ENCODE measurements at regions not wholly inside any gene's neighbourhood (a gene's known extent, or its start where the extent isn't known, plus 50 kb on each side); places are given as distances from the start of the nearest gene placed in this dataset.

DNA sequence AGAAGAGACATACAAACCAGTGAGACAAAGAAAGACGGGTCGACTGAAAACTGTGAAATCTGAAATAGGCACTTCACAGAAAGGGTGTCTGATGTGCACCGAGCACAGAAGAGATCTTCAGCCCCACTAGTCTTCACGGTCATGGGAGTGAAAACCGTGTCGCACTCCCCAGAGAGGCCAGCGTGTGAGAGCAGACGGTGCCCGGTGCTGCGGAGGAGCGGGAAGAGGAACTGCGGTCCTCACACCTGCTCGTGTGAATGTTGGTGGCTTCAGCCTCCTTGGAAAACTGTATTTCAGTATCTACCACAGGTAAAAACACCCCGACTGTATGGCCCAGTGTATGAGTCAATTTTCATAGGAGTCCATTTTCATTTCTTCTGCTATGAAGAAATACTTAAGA, 382.9 kb downstream of the BRD1 start:
- no peak overlapping the region for H3K27ac ChIP-seq (replicated peaks)
- TF ChIP-seq GABPA (IDR thresholded peaks at IDR 0.05; ENCODE audit: low read depth) (no peak), REST (IDR thresholded peaks at IDR 0.05; ENCODE audit: insufficient replicate concordance, low read depth) (no peak), CTCF (IDR thresholded peaks at IDR 0.05; ENCODE audit: insufficient read depth, low read length) (no peak), POLR2AphosphoS5 (IDR thresholded peaks at IDR 0.05; ENCODE audit: low read depth) (no peak), SPI1 (IDR thresholded peaks at IDR 0.05; ENCODE audit: borderline replicate concordance, low read depth) (no peak)
- DNase-seq (ENCODE audit: low read depth in 1 of 2, low spot score in 1 of 2), result no peak
- H3K27me3 ChIP-seq (ENCODE audit: insufficient read depth, poor library complexity, severe bottlenecking), result peaks cover 4% of the 10 kb centered on the region
- H3K4me3 ChIP-seq (replicated peaks; ENCODE audit: insufficient read depth, low read length), result no peak overlapping the region

DNA sequence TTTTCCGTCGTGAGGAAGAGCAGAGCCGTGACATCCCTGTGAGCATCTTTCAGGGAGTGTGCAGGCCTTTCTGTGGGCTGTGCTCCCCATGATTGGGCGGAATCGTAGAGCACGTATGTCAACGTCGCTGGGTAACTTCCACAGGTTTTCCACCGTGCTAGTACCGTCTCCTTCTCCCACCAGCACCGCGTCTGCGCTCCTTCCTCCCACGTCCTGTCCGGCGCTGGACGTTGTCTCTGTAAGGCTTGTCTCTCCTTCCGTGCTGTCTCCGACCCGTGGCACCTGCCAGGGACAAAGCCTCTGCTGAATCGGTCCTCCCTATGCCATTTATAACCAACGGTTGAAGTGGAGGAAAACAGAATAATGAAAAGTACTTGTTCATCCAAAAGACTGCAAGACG, 386.7 kb downstream of the BRD1 start:
- TF ChIP-seq CTCF (IDR thresholded peaks at IDR 0.05; ENCODE audit: insufficient read depth, low read length), result no peak
- TF ChIP-seq GABPA (IDR thresholded peaks at IDR 0.05; ENCODE audit: low read depth), result no peak
- no peak for TF ChIP-seq SPI1 (IDR thresholded peaks at IDR 0.05; ENCODE audit: borderline replicate concordance, low read depth)
- TF ChIP-seq REST (IDR thresholded peaks at IDR 0.05; ENCODE audit: insufficient replicate concordance, low read depth), result no peak
- TF ChIP-seq POLR2AphosphoS5 (IDR thresholded peaks at IDR 0.05; ENCODE audit: low read depth), result no peak
- Histone ChIP-seq H3K4me3 (replicated peaks; ENCODE audit: insufficient read depth, low read length) (no peak overlapping the region), H3K27me3 (ENCODE audit: insufficient read depth, poor library complexity, severe bottlenecking) (peaks cover 2% of the 10 kb centered on the region), H3K27ac (replicated peaks) (no peak overlapping the region)
- DNase-seq (ENCODE audit: low read depth in 1 of 2, low spot score in 1 of 2), result no peak

DNA sequence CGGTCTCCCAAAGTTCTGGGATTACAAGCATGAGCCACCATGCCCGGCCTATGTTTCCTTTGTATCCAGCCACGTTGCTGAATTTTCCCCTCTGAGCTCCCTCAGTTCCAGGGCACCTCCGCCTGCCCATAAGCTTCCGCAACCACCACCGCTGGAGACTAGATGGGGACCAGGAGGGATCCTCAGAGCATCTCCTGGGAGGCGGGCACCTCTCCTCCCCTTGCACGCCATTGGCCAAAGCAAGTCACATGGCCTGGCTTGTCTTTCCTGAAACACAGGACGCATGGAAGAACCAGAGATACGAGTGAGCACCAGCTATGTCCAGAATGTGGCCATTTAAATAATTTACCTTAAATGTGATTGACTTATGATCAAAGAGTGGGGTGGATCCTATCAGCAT, 388.3 kb downstream of the BRD1 start:
- TF ChIP-seq CTCF (IDR thresholded peaks at IDR 0.05; ENCODE audit: insufficient read depth, low read length) (no peak), SPI1 (IDR thresholded peaks at IDR 0.05; ENCODE audit: borderline replicate concordance, low read depth) (no peak)
- Histone ChIP-seq H3K27ac (replicated peaks) (no peak overlapping the region), H3K27me3 (ENCODE audit: insufficient read depth, poor library complexity, severe bottlenecking) (peaks cover 2% of the 10 kb centered on the region), H3K4me3 (replicated peaks; ENCODE audit: insufficient read depth, low read length) (no peak overlapping the region)
- no peak for DNase-seq (ENCODE audit: low read depth in 1 of 2, low spot score in 1 of 2)

- no peaks in the 10 kb centered on the region for H3K27me3 ChIP-seq (ENCODE audit: insufficient read depth, poor library complexity, severe bottlenecking)
- TF ChIP-seq POLR2AphosphoS5 (IDR thresholded peaks at IDR 0.05; ENCODE audit: low read depth) (no peak), GABPA (IDR thresholded peaks at IDR 0.05; ENCODE audit: low read depth) (no peak), REST (IDR thresholded peaks at IDR 0.05; ENCODE audit: insufficient replicate concordance, low read depth) (no peak), CTCF (IDR thresholded peaks at IDR 0.05; ENCODE audit: insufficient read depth, low read length) (no peak), SPI1 (IDR thresholded peaks at IDR 0.05; ENCODE audit: borderline replicate concordance, low read depth) (no peak)
- H3K4me3 ChIP-seq (replicated peaks; ENCODE audit: insufficient read depth, low read length), result no peak overlapping the region
- no peak for DNase-seq (ENCODE audit: low read depth in 1 of 2, low spot score in 1 of 2)
- no peak overlapping the region for H3K27ac ChIP-seq (replicated peaks)
Measured at GRCh38 chr22:49437956-49438355, 389.7 kb downstream of the BRD1 start.

Data from HL-60 (cell line).